GF-D8 (cell line): ENCODE measurements at regions not wholly inside any gene's neighbourhood (a gene's known extent, or its start where the extent isn't known, plus 50 kb on each side); places are given as distances from the start of the nearest gene placed in this dataset.

ENCODE experiments used
- DNase-seq: peaks from one replicate; lab custom pipeline; 2025; lab: John Stamatoyannopoulos, UW

DNA sequence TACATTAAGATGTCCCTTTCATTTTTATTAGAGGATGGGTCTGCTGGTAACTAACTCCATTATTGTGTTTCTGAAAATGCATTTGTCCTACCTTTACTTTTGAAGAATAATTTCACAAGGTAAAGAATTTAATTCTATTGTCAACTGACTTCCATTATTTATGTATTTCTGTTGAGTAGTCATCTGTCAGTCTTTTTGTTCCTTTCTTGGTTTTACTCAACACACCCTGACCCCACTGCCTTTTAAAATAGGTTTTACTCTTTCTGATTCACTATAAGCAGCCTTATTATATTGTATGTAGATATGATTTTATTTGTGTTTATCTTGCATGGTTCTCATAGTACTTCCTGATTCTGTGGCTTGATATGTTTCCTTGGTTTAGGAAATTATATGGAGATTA lies 237.5 kb downstream of the TGFB2 start:
- no peak for DNase-seq

GRCh38 chr1:218584418-218585155 lies 239.5 kb downstream of the TGFB2 start:
- no peak for DNase-seq

DNA sequence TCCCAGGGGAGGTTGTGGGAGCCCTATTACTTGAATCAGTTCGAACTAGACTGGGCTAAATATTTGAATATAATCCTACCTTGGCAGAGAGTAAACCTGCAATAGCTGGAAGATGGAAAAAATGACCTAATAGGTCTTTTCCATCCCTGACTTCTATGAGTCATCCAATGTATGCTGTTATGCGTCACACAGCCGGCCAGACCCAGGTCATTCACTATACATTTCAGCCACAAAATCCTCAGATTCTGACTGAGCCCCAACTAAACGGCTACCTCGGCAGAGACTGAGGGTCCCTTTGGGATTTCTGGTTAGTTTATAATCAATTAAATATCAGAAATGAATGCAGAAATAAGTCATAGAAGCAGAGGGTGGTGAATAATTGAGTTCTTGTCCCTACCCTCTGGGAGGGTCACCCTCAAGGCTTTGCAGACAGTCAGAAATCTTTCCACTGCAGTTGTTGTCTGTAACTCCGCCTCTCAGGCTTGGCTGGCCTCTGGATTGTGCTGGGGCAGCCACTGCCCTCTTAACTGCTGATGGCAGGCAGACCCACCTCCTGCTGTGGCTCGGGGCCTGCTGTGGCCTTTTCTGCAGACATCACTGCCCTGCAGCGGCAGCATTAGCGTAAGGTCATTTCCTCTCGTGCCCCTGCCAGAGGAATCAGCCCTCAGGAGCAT lies 240.5 kb downstream of the TGFB2 start:
- no peak for DNase-seq

DNA sequence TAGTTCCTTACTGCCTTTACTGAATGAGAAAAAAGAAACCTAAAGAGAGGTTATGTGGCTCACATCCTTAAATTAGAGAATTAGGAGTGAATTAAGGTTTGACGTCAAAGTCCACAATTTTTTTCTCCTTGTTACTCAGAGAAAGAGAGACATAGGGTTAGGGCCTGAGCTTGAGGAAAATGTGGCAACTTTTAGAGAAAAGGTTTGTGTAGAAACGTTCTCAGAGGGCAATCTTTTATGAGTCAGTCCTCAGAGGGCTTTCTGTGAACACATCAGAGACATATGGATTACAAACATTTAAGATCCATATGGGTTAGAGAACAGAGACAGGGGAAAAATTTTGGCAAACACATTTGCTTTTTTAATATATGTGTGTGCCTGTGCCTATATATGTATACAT lies 242.8 kb downstream of the TGFB2 start:
- DNase-seq = no peak

- no peak for DNase-seq
Measured at GRCh38 chr1:218588540-218589172, 243.5 kb downstream of the TGFB2 start.

DNA sequence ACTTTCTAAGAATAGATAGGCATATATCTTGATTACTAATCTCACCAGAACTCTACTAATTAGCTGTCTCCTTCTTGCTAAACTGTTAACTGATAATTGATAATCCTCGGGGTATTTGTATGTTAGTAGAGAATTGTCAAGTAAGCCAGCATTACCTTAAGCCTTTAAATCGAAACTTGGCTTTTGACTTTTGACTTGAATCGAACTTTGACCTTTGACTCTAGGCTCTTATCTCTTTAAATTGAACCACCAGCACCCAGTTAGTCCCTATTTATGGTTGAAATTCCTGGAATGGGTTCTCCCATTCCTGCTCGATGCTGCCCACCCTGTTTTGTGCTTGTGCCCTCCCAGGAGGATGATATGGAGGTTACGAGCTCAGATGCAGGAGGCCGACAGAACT lies 244.4 kb downstream of the TGFB2 start:
- DNase-seq = no peak

- DNase-seq = no peak
Measured at GRCh38 chr1:218591966-218592365, 246.8 kb downstream of the TGFB2 start.

- DNase-seq = no peak
Measured at GRCh38 chr1:218592688-218593087, 247.6 kb downstream of the TGFB2 start.

DNA sequence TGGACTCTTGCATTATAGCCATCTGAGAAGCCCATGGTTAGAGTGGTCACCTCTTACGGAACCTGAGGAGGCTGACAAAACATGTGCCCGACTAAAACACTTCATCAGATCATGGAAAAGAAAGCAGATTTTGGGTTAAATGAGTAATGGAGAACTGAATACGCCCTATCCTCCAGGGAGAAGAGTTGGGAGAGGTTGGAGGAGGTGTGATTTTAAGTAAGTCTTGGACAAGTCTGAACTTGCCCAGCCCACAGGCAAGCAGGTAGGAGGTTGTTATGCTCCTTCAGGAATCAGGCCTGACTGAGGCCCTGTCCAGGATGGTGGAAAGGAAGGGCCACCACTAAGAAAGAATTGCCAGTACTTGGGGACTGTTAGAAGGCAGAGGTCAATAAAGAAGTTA lies 255.8 kb downstream of the TGFB2 start:
- DNase-seq = no peak

DNA sequence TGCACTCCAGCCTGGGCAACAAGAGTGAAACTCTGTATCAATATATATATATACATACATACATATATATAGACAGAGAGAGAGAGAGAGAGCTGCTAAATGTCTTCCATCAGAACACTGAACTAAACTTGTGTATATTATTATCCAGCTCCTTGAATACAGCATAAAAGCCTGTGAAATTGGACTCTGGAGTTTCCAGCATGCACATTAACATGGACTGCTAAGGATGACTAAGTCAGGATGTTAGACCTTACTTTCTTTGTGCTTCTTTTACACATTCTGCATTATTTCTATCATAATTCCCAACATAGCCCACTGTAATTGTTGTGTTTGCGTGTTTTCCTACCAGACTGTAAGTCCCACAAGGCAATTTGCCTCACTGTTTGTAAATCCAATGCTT lies 259.1 kb downstream of the TGFB2 start:
- no peak for DNase-seq

GRCh38 chr1:218611916-218612585 lies 266.9 kb downstream of the TGFB2 start:
- DNase-seq = no peak

GRCh38 chr1:218613105-218613504 lies 268.0 kb downstream of the TGFB2 start:
- DNase-seq = no peak

GRCh38 chr1:218614031-218614430 lies 268.9 kb downstream of the TGFB2 start:
- no peak for DNase-seq

DNA sequence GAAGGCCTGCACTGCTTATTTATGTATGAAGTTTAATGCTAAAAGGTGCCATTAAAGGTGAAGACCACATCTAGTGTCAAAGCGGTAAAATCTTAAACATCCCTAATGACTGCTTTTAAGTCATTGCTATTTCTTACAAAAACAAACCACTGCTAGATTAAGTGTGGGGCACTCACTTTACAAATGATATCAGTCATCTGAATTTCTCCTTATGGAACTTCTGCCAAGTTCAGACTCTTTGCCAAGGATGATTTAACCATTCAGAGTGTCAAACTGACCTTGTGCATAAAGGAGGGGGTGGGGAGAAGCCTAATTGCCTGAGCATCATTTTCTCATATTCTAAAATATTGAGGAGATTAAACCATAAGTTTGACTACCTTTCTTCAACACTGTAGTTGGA lies 271.5 kb downstream of the TGFB2 start:
- DNase-seq = no peak

GRCh38 chr1:218617986-218618385 lies 272.9 kb downstream of the TGFB2 start:
- no peak for DNase-seq

GRCh38 chr1:218620956-218621355 lies 275.8 kb downstream of the TGFB2 start:
- DNase-seq = no peak

GRCh38 chr1:218624052-218624451 lies 278.9 kb downstream of the TGFB2 start:
- DNase-seq = no peak

GRCh38 chr1:218625393-218625792 lies 280.3 kb downstream of the TGFB2 start:
- no peak for DNase-seq

GRCh38 chr1:218633238-218633988 lies 288.3 kb downstream of the TGFB2 start:
- DNase-seq = no peak

DNA sequence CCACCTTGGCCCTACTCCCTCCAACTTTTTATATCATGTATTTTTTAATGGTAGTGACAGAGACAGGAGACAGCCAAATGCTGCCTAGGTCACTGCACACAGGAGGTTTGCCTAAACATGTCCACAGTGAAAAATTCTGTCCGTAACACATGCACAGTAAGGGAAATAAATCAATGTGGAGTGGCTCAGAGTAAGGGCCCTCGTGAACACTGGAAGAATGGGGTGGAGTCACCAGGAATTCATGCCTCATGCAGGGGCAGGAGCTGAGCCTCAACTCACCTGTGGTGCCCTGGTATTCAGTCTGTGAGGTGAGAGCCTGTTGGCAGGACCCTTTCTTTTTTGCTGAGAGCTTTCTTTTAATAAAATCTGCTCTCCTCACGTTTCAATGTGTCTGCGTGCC lies 289.1 kb downstream of the TGFB2 start:
- no peak for DNase-seq

- DNase-seq = no peak
Measured at GRCh38 chr1:218636548-218636947, 291.4 kb downstream of the TGFB2 start.

DNA sequence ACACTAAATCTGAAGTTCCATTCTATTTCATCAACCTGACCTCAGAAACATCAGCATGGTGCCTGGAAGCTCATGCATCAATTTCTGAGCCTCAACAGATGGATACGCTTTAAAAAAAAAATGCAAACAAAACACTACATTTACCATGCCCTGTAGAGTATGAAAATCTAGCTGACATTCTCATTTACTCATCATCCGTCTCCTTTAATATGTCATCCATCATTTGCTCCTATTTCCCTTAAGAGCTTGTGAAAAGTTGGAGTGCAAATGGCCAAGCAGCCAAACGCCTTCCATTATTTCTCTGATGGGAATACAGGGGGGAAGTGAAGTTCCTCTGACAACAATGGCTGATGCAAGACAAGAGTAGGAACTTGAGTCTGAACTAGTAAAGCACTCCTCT lies 295.0 kb downstream of the TGFB2 start:
- no peak for DNase-seq
